Activated B cell treated with CpG ODN at 0.5 μM for 24 hours (primary cell): ENCODE measurements at regions not wholly inside any gene's neighbourhood (a gene's known extent, or its start where the extent isn't known, plus 50 kb on each side); places are given as distances from the start of the nearest gene placed in this dataset.

Experiments
- ATAC-seq: fragments of 200-7000 bp; cut with Tn5 transposase; one replicate; pipeline ENCODE4 v1.10.0; 2021; ENCODE audit warnings: low read depth, mild to moderate bottlenecking, moderate library complexity
- CTCF ChIA-PET: fragments of 350-600 bp; sonication (Branson Sonifier 250); formaldehyde crosslinking; loops from one replicate; lab custom pipeline; 2021; ENCODE audit warnings: antibody characterized with exemption; lab: Charles Lee
- POLR2A ChIA-PET: fragments of 350-600 bp; sonication (Branson Sonifier 250); formaldehyde crosslinking; loops from one replicate; lab custom pipeline; 2021; ENCODE audit warnings: antibody characterized with exemption; lab: Charles Lee
- DNase-seq: peaks from one replicate; pipeline ENCODE4 v3.0.0; 2022
- H3K27ac Mint-ChIP-seq: one replicate; pipeline ENCODE4 v1.8.0; 2020; ENCODE audit warnings: mixed read lengths
- H3K27me3 Mint-ChIP-seq: one replicate; pipeline ENCODE4 v1.8.0; 2021; ENCODE audit warnings: mixed read lengths
- H3K36me3 Mint-ChIP-seq: one replicate; pipeline ENCODE4 v1.8.0; 2021; ENCODE audit warnings: low read depth, mixed read lengths
- H3K4me1 Mint-ChIP-seq: one replicate; pipeline ENCODE4 v1.8.0; 2021; ENCODE audit warnings: mixed read lengths
- H3K4me3 Mint-ChIP-seq: one replicate; pipeline ENCODE4 v1.8.0; 2020; ENCODE audit warnings: mild to moderate bottlenecking, mixed read lengths
- H3K9me3 Mint-ChIP-seq: one replicate; pipeline ENCODE4 v1.8.0; 2020; ENCODE audit warnings: mixed read lengths
- CTCF ChIP-seq: fragments of 200-600 bp; IDR thresholded peaks from one replicate; pipeline ENCODE4 v1.8.0; 2022; ENCODE audit warnings: antibody characterized with exemption, mild to moderate bottlenecking
- intact Hi-C: fragments of 100-400 bp; cut with micrococcal nuclease; formaldehyde crosslinking; loops from one replicate; pipeline ENCODE4 v1.15.1; 2024

GRCh38 chr10:84848967-84849366, 520.6 kb downstream of the CCSER2 start:
- DNase-seq (no peak), ATAC-seq (no peak)
- Mint-ChIP-seq H3K27me3 (peaks cover 2% of the 10 kb centered on the region), H3K4me3 (no peak overlapping the region), H3K36me3 (no peaks in the 10 kb centered on the region), H3K4me1 (no peaks in the 10 kb centered on the region), H3K9me3 (no peaks in the 10 kb centered on the region), H3K27ac (no peak overlapping the region)
- intact Hi-C loops, result no loop called here
- POLR2A ChIA-PET, result no interaction called here
- CTCF ChIA-PET, result no interaction called here
- TF ChIP-seq CTCF, result no peak

- TF ChIP-seq CTCF, result no peak
- CTCF ChIA-PET, result no interaction called here
- H3K36me3 Mint-ChIP-seq, result no peaks in the 10 kb centered on the region
- intact Hi-C loops, result no loop called here
- ATAC-seq, result no peak
- peaks cover 2% of the 10 kb centered on the region for H3K27me3 Mint-ChIP-seq
- H3K9me3 Mint-ChIP-seq, result no peaks in the 10 kb centered on the region
- DNase-seq, result no peak
- no peak overlapping the region for H3K27ac Mint-ChIP-seq
- POLR2A ChIA-PET, result no interaction called here
- no peaks in the 10 kb centered on the region for H3K4me1 Mint-ChIP-seq
- no peak overlapping the region for H3K4me3 Mint-ChIP-seq
Observed at GRCh38 chr10:84850826-84851225, 522.4 kb downstream of the CCSER2 start.

GRCh38 chr10:84854439-84854838, 526.0 kb downstream of the CCSER2 start:
- CTCF ChIA-PET, result no interaction called here
- no peaks in the 10 kb centered on the region for H3K36me3 Mint-ChIP-seq
- H3K9me3 Mint-ChIP-seq, result no peaks in the 10 kb centered on the region

GRCh38 chr10:84860855-84861254, 532.5 kb downstream of the CCSER2 start:
- H3K36me3 Mint-ChIP-seq, result no peaks in the 10 kb centered on the region
- no peak overlapping the region for H3K4me3 Mint-ChIP-seq
- ChIA-PET CTCF (no interaction called here), POLR2A (no interaction called here)
- no peak for TF ChIP-seq CTCF
- ATAC-seq, result no peak
- peaks cover 2% of the 10 kb centered on the region for H3K27me3 Mint-ChIP-seq
- H3K4me1 Mint-ChIP-seq, result no peaks in the 10 kb centered on the region
- no peak overlapping the region for H3K27ac Mint-ChIP-seq
- no peak for DNase-seq
- intact Hi-C loops, result no loop called here
- no peaks in the 10 kb centered on the region for H3K9me3 Mint-ChIP-seq

More at GRCh38 chr10:84854439-84854838, 526.0 kb downstream of the CCSER2 start:
- no peak for TF ChIP-seq CTCF
- no peak for DNase-seq
- Mint-ChIP-seq H3K4me3 (no peak overlapping the region), H3K27me3 (peaks cover 2% of the 10 kb centered on the region), H3K27ac (no peak overlapping the region), H3K4me1 (no peaks in the 10 kb centered on the region)
- intact Hi-C loops, result no loop called here
- ATAC-seq, result no peak
- POLR2A ChIA-PET, result no interaction called here

GRCh38 chr10:84862551-84862950, 534.2 kb downstream of the CCSER2 start:
- intact Hi-C loops, result no loop called here
- Mint-ChIP-seq H3K4me1 (no peaks in the 10 kb centered on the region), H3K36me3 (no peaks in the 10 kb centered on the region), H3K27ac (no peak overlapping the region), H3K27me3 (peaks cover 2% of the 10 kb centered on the region), H3K4me3 (no peak overlapping the region), H3K9me3 (peaks cover 2% of the 10 kb centered on the region)
- ATAC-seq (no peak), DNase-seq (no peak)
- ChIA-PET POLR2A (no interaction called here), CTCF (no interaction called here)
- TF ChIP-seq CTCF, result no peak
